Keratinocyte (primary cell): ENCODE measurements at regions not wholly inside any gene's neighbourhood (a gene's known extent, or its start where the extent isn't known, plus 50 kb on each side); places are given as distances from the start of the nearest gene placed in this dataset.

Source experiments
- DNase-seq: peaks from one replicate; pipeline ENCODE4 v3.0.0-alpha.2; 2011; ENCODE audit warnings: low read depth, missing footprints, low spot score
- FAIRE-seq: peaks from 2 replicates; lab custom pipeline; 2011; peaks lifted over from hg19 to GRCh38; lab: Jason Lieb, UNC
- H2AFZ ChIP-seq: 2 replicates; pipeline ENCODE4 v1.6.0; 2012; ENCODE audit warnings: low read length, control low read depth, inconsistent platforms; ENCODE audit not compliant: control insufficient read depth
- H3K27ac ChIP-seq: 2 replicates; pipeline ENCODE4 v1.5.1; 2011; ENCODE audit warnings: low read length; ENCODE audit not compliant: control insufficient read depth, insufficient read depth
- H3K27me3 ChIP-seq: 3 replicates; pipeline ENCODE4 v1.6.0; 2011; ENCODE audit warnings: low read length; ENCODE audit not compliant: control insufficient read depth, insufficient read depth; ENCODE audit errors: extremely low read depth
- H3K36me3 ChIP-seq, 2 experiments: 2 replicates in 1 of 2; 3 replicates in 1 of 2; pipeline ENCODE4 v1.5.1; 2011; ENCODE audit warnings: low read length in 2 of 2, mild to moderate bottlenecking in 1 of 2; ENCODE audit not compliant: control insufficient read depth in 2 of 2, insufficient read depth in 2 of 2; ENCODE audit errors: extremely low read depth in 1 of 2
- H3K4me1 ChIP-seq: 3 replicates; pipeline ENCODE4 v1.5.1; 2011; ENCODE audit warnings: low read length; ENCODE audit not compliant: control insufficient read depth, insufficient read depth; ENCODE audit errors: extremely low read depth
- H3K4me2 ChIP-seq: 3 replicates; pipeline ENCODE4 v1.6.0; 2011; ENCODE audit warnings: low read depth, low read length; ENCODE audit not compliant: control insufficient read depth, insufficient read depth; ENCODE audit errors: extremely low read depth
- H3K4me3 ChIP-seq, 3 experiments: fragments of 200-600 bp in 1 of 3; sonication (generic) in 1 of 3; 2 replicates in 2 of 3; 3 replicates in 1 of 3; pipeline ENCODE4 v1.5.1; 2011 to 2016; ENCODE audit warnings: low read length in 3 of 3, mild to moderate bottlenecking in 3 of 3, control low read depth in 2 of 3, inconsistent platforms in 1 of 3, low read depth in 1 of 3, mixed read lengths in 1 of 3, mixed run types in 1 of 3, moderate library complexity in 1 of 3; ENCODE audit not compliant: control insufficient read depth in 2 of 3, insufficient read depth in 2 of 3; ENCODE audit errors: extremely low read depth in 1 of 3
- H3K79me2 ChIP-seq: 2 replicates; pipeline ENCODE4 v1.6.0; 2012; ENCODE audit warnings: low read length; ENCODE audit not compliant: control insufficient read depth, insufficient read depth
- H3K9ac ChIP-seq: 3 replicates; pipeline ENCODE4 v1.6.0; 2011; ENCODE audit warnings: low read length; ENCODE audit not compliant: control insufficient read depth, insufficient read depth; ENCODE audit errors: extremely low read depth
- H3K9me1 ChIP-seq: 3 replicates; pipeline ENCODE4 v1.6.0; 2011; ENCODE audit warnings: low read length; ENCODE audit not compliant: control insufficient read depth, insufficient read depth; ENCODE audit errors: extremely low read depth
- H3K9me3 ChIP-seq: 2 replicates; pipeline ENCODE4 v1.5.1; 2012; ENCODE audit warnings: low read depth, low read length; ENCODE audit not compliant: control insufficient read depth
- H4K20me1 ChIP-seq: 3 replicates; pipeline ENCODE4 v1.6.0; 2011; ENCODE audit warnings: low read length; ENCODE audit not compliant: control insufficient read depth, insufficient read depth; ENCODE audit errors: extremely low read depth
- EZH2 ChIP-seq: IDR thresholded peaks from one replicate; pipeline ENCODE4 v1.6.1; 2012; ENCODE audit warnings: inconsistent platforms, mild to moderate bottlenecking, low read length, moderate library complexity
- dilution Hi-C: fragments of 300-500 bp; cut with MboI; formaldehyde crosslinking; loops from one replicate; pipeline ENCODE4 v1.7.0; 2020; ENCODE audit warnings: low sequenced_read_pairs; ENCODE audit not compliant: extremely low pct_ligation_motif_present
- TF ChIP-seq, protein P1 (sequence below), 3 experiments: IDR thresholded peaks in 1 of 3; conservative IDR thresholded peaks in 1 of 3; optimal IDR thresholded peaks in 1 of 3; 2 replicates in 2 of 3; 3 replicates in 1 of 3; pipeline versions ENCODE3 to v1.5.1; 2011; ENCODE audit warnings: low read length in 3 of 3, mild to moderate bottlenecking in 3 of 3, moderate library complexity in 2 of 3, control low read depth in 1 of 3, inconsistent platforms in 1 of 3; ENCODE audit not compliant: insufficient read depth in 2 of 3; ENCODE audit errors: extremely low read depth in 1 of 3

DNA sequence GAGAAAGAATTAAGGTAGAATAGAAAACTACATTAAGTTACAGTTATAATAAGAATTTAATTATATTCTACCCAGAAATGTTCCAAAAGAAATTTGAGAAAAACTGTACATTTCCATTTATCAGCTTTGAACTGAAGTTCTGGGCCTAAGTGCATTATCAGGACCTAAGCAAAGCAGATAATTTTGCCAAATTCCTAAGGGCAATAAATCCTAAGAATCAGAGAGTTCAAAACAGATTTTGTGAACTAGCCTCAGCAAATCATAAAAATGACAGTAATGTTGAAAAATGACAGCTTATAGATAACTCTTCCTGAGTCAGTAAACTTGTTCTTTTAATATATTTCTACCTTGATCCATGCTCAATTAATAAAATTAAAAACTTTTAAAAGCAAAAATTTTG lies 662.1 kb upstream of the CDH9 start:
- H4K20me1 ChIP-seq: no peaks in the 10 kb centered on the region
- no peaks in the 10 kb centered on the region for H3K9me1 ChIP-seq
- H3K4me2 ChIP-seq: no peak overlapping the region
- no peaks in the 10 kb centered on the region for H3K36me3 ChIP-seq
- dilution Hi-C loops: no loop called here
- FAIRE-seq (no peak), DNase-seq (no peak)
- H3K27me3 ChIP-seq: no peaks in the 10 kb centered on the region
- H3K4me1 ChIP-seq: no peaks in the 10 kb centered on the region
- no peaks in the 10 kb centered on the region for H3K79me2 ChIP-seq
- TF ChIP-seq, protein P1, sequence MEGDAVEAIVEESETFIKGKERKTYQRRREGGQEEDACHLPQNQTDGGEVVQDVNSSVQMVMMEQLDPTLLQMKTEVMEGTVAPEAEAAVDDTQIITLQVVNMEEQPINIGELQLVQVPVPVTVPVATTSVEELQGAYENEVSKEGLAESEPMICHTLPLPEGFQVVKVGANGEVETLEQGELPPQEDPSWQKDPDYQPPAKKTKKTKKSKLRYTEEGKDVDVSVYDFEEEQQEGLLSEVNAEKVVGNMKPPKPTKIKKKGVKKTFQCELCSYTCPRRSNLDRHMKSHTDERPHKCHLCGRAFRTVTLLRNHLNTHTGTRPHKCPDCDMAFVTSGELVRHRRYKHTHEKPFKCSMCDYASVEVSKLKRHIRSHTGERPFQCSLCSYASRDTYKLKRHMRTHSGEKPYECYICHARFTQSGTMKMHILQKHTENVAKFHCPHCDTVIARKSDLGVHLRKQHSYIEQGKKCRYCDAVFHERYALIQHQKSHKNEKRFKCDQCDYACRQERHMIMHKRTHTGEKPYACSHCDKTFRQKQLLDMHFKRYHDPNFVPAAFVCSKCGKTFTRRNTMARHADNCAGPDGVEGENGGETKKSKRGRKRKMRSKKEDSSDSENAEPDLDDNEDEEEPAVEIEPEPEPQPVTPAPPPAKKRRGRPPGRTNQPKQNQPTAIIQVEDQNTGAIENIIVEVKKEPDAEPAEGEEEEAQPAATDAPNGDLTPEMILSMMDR (optimal IDR thresholded peaks at IDR 0.05 in 1 of 3, IDR thresholded peaks at IDR 0.05 in 1 of 3, conservative IDR thresholded peaks at IDR 0.05 in 1 of 3; ENCODE audit: extremely low read depth in 1 of 3, insufficient read depth in 2 of 3, low read length in 3 of 3): no peak
- TF ChIP-seq EZH2: no peak
- H3K9ac ChIP-seq: no peak overlapping the region
- no peak overlapping the region for H3K4me3 ChIP-seq
- no peak overlapping the region for H3K27ac ChIP-seq
- no peaks in the 10 kb centered on the region for H3K9me3 ChIP-seq
- H2AFZ ChIP-seq: no peak overlapping the region

DNA sequence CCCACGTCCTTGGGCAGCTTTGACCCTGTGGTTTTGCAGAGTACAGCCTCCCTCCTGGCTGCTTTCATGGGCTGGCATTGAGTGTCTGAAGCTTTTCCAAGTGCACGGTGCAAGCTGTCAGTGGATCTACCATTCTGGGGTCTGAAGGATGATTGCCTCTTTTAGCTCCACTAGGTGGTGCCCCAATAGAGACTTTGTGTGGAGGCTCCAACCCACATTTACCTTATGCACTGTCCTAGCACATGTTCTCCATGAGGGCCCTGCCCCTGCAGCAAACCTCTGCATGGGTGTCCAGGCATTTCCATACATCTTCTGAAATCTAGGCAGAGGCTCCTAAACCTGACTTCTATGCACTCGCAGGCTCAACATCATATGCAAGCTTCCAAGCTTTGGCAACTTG lies 644.2 kb upstream of the CDH9 start:
- Histone ChIP-seq H3K27me3 (no peaks in the 10 kb centered on the region), H3K4me1 (no peaks in the 10 kb centered on the region), H3K79me2 (no peaks in the 10 kb centered on the region), H3K4me2 (no peak overlapping the region), H3K27ac (no peak overlapping the region), H3K9me1 (no peaks in the 10 kb centered on the region), H2AFZ (no peak overlapping the region), H4K20me1 (no peaks in the 10 kb centered on the region), H3K9ac (no peak overlapping the region), H3K36me3 (no peaks in the 10 kb centered on the region), H3K4me3 (no peak overlapping the region), H3K9me3 (no peaks in the 10 kb centered on the region)
- no peak for TF ChIP-seq EZH2
- TF ChIP-seq, protein P1 (optimal IDR thresholded peaks at IDR 0.05 in 1 of 3, IDR thresholded peaks at IDR 0.05 in 1 of 3, conservative IDR thresholded peaks at IDR 0.05 in 1 of 3; ENCODE audit: extremely low read depth in 1 of 3, insufficient read depth in 2 of 3, low read length in 3 of 3): peak in 1 of 3 experiments; percentile 20
- no peak for DNase-seq
- dilution Hi-C loops: no loop called here
- no peak for FAIRE-seq
